DMS53 treated with DMSO at 0.1 percent for 48 hours (cell line): ENCODE measurements at regions not wholly inside any gene's neighbourhood (a gene's known extent, or its start where the extent isn't known, plus 50 kb on each side); places are given as distances from the start of the nearest gene placed in this dataset.

Experiments
- DNase-seq: peaks from one replicate; lab custom pipeline; 2025; ENCODE audit not compliant: unreplicated experiment; lab: John Stamatoyannopoulos, UW

- no peak for DNase-seq
Measured at GRCh38 chr16:73179705-73180331, 131.9 kb upstream of the ZFHX3 start.

GRCh38 chr16:73177729-73178295, 129.9 kb upstream of the ZFHX3 start:
- no peak for DNase-seq

- DNase-seq, result no peak
Measured at GRCh38 chr16:73176577-73177013, 128.7 kb upstream of the ZFHX3 start.

GRCh38 chr16:73172973-73173709, 125.2 kb upstream of the ZFHX3 start:
- DNase-seq, result no peak

- no peak for DNase-seq
Measured at GRCh38 chr16:73172241-73172972, 124.5 kb upstream of the ZFHX3 start.

- DNase-seq, result no peak
Measured at GRCh38 chr16:73171901-73172240, 123.9 kb upstream of the ZFHX3 start.

GRCh38 chr16:73171380-73171779, 123.5 kb upstream of the ZFHX3 start:
- DNase-seq, result no peak

- DNase-seq, result no peak
Measured at GRCh38 chr16:73170612-73171038, 122.7 kb upstream of the ZFHX3 start.

DNA sequence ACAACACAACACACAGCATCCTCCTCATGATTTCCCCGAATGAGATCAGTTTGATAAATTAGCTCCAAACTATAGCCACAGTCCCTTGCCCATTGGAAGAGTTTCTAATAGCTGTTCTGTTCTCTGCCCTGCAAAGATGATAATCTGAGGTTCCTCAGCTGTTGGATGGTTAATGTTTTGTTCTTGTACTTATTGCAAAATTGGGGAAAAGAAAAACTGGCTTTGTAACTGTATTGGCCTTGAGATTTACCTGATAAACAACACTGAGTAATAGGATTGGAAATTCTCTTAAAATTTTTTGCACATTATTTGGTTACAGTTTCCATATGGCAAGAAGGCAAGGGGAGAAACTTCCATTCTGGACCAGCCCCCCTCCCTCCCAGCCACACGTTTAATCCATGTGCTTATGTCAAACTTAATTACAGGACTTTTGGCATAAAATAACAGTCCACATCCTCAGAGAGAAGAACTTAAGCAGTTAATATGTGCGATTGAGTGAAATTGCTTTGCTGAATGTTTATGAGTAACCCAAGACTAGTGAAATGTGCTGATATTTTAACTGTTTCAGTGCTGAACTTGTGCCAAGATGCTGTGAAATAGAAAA, 119.1 kb upstream of the ZFHX3 start:
- DNase-seq, result no peak

GRCh38 chr16:73166441-73166851, 118.5 kb upstream of the ZFHX3 start:
- no peak for DNase-seq

DNA sequence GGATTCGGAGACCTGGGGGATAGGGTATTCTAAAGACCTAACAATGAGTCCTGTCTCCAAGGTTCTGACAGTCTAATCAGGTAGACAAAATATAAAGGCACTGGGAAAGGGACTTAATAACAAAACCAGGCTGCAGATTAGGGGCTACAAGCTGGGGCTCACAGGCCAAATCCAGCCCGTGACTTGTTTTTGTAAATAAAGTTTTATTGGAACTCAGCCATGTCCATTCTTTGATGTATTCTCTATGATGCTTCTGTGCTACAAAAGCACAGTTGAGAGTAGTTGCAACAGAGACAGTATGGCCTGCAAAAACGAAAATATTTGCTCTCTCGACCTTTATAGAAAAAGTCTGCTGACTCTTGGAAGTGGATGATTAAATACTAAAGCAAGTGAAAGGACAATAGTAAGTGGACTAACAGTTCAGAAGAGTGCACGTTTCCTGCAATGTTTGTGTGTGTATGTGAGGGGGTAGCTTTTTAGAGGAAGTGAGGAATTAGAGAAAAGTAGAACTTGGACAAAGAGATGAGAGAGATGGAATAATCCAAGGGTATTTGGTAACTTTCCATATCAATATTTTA, 115.4 kb upstream of the ZFHX3 start:
- DNase-seq, result no peak

DNA sequence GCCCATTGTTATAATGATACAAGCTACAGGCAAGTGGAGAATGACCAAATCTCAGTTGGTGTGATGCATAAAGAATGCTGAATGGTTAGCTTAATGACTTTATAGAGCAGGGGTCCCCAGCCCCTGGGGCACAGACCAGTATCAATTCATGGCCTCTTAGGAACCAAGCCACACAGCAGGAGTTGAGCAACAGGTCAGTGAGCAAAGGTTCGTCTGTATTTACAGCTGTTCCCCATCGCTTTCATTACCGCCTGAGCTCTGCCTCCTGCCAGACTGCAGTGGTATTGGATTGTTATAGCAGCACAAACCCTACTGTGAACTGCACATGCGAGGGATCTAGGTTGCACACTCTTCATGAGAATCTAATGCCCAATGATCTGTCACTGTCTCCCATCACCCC, 114.0 kb upstream of the ZFHX3 start:
- DNase-seq, result no peak

GRCh38 chr16:73159296-73159695, 111.4 kb upstream of the ZFHX3 start:
- DNase-seq, result no peak

DNA sequence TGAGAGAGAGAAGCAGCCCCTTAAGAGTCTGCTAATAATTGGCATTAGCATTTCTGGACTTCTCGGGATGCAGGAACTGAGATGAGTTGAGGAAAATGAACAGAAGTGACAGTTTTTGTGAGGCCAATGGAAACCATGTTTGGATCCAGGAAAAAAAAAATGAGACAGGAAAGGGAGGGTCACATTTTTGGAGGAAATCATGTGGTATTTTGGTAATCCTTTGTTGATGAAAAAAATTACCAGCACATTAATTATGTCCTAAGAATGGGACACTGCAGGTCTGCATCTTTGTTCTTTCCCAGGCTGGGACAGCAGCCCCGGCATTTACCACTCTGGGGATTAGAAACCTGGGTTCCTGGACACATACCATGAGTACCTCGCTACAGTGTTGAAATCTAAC, 109.9 kb upstream of the ZFHX3 start:
- no peak for DNase-seq

- DNase-seq, result no peak
Measured at GRCh38 chr16:73154063-73154870, 106.3 kb upstream of the ZFHX3 start.

GRCh38 chr16:73152386-73153125, 104.6 kb upstream of the ZFHX3 start:
- no peak for DNase-seq

DNA sequence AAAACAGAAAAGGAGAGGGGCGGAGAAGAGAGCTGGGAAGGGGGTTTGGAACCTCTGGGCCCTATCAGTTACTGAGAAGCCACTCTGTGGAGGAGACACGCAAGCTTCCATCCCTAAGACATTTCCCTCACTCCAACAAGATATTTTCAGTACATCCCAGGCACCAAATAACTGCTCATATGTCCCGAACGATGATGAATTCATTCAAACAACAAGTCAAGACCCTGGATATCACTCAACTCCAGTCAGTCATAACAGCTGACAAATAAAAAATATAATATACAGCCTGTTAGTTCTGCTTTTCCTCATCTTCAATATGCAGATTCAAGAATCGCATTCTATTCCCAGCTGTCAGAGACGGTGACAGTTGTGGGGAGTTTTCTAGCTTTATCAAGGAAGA, 104.0 kb upstream of the ZFHX3 start:
- DNase-seq, result no peak

- DNase-seq, result no peak
Measured at GRCh38 chr16:73151225-73151624, 103.3 kb upstream of the ZFHX3 start.

GRCh38 chr16:73150786-73151185, 102.9 kb upstream of the ZFHX3 start:
- DNase-seq, result no peak

GRCh38 chr16:73149334-73149733, 101.4 kb upstream of the ZFHX3 start:
- DNase-seq, result no peak
